SK-N-SH (cell line): ENCODE measurements at regions not wholly inside any gene's neighbourhood (a gene's known extent, or its start where the extent isn't known, plus 50 kb on each side); places are given as distances from the start of the nearest gene placed in this dataset.

Experiments
- CTCF ChIA-PET: fragments of 300-600, 350-600 bp; formaldehyde crosslinking; extraction: SDS; loops from one replicate; lab custom pipeline; 2021; lab: Yijun Ruan, JAX
- POLR2A ChIA-PET: fragments of 350-600 bp; sonication (Branson Sonifier 250); formaldehyde crosslinking; extraction: SDS; loops from one replicate; lab custom pipeline; 2020; ENCODE audit warnings: antibody characterized with exemption, inconsistent platforms; lab: Yijun Ruan, JAX
- DNase-seq: peaks from one replicate; pipeline ENCODE4 v3.0.0; 2012
- H2AFZ ChIP-seq: fragments of 200-600 bp; sonication (generic); 2 replicates; pipeline ENCODE4 v1.8.1; 2016; ENCODE audit warnings: antibody characterized with exemption, mild to moderate bottlenecking, low read depth
- H3F3A ChIP-seq: fragments of 200-600 bp; sonication (generic); replicated peaks from 2 replicates; pipeline ENCODE3; 2016; ENCODE audit warnings: antibody characterized with exemption, mild to moderate bottlenecking; ENCODE audit not compliant: insufficient read depth
- H3K27ac ChIP-seq, 2 experiments: fragments of 200-500 bp in 1 of 2; fragments of 200-600 bp in 1 of 2; sonication (Bioruptor generic) in 1 of 2; sonication (generic), shearing (Covaris generic) in 1 of 2; 2 replicates each; pipeline versions ENCODE4 v1.5.1 to v1.6.1; 2014 to 2016; ENCODE audit warnings: low read depth in 2 of 2, inconsistent platforms in 1 of 2, low read length in 1 of 2, mild to moderate bottlenecking in 1 of 2, mixed read lengths in 1 of 2
- H3K27me3 ChIP-seq: fragments of 200-600 bp; sonication (generic), shearing (Covaris generic); 2 replicates; pipeline ENCODE4 v1.6.1; 2016; ENCODE audit warnings: mixed run types; ENCODE audit not compliant: insufficient read depth
- H3K36me3 ChIP-seq, 2 experiments: fragments of 200-500 bp in 1 of 2; fragments of 200-600 bp in 1 of 2; sonication (Bioruptor generic) in 1 of 2; sonication (generic) in 1 of 2; replicated peaks in 1 of 2; 2 replicates each; pipeline versions ENCODE3 to v1.5.1; 2014 to 2016; ENCODE audit warnings: low read length in 1 of 2, mild to moderate bottlenecking in 1 of 2; ENCODE audit not compliant: insufficient read depth in 2 of 2, control insufficient read depth in 1 of 2
- H3K4me1 ChIP-seq, 2 experiments: fragments of 200-500 bp in 1 of 2; fragments of 200-600 bp in 1 of 2; sonication (Bioruptor generic) in 1 of 2; sonication (generic), shearing (Covaris generic) in 1 of 2; 2 replicates each; pipeline versions ENCODE4 v1.5.1 to v1.6.1; 2014 to 2016; ENCODE audit warnings: low read depth in 1 of 2, low read length in 1 of 2, mixed run types in 1 of 2; ENCODE audit not compliant: insufficient read depth in 2 of 2, control insufficient read depth in 1 of 2
- H3K4me2 ChIP-seq: fragments of 200-600 bp; sonication (generic), shearing (Covaris generic); 2 replicates; pipeline ENCODE4 v1.6.1; 2017; ENCODE audit warnings: mixed run types
- H3K4me3 ChIP-seq, 2 experiments: fragments of 200-500 bp in 1 of 2; fragments of 200-600 bp in 1 of 2; sonication (Bioruptor generic) in 1 of 2; sonication (generic), shearing (Covaris generic) in 1 of 2; 2 replicates each; pipeline versions ENCODE4 v1.5.1 to v1.8.1; 2014 to 2016; ENCODE audit warnings: low read depth in 2 of 2, inconsistent platforms in 1 of 2, low read length in 1 of 2, mild to moderate bottlenecking in 1 of 2, mixed read lengths in 1 of 2, moderate library complexity in 1 of 2
- H3K79me2 ChIP-seq: fragments of 200-600 bp; sonication (generic); 2 replicates; pipeline ENCODE4 v1.8.1; 2017; ENCODE audit warnings: mild to moderate bottlenecking; ENCODE audit not compliant: insufficient read depth
- H3K9ac ChIP-seq: fragments of 200-600 bp; sonication (generic); 2 replicates; pipeline ENCODE4 v1.6.1; 2017; ENCODE audit warnings: mixed run types
- H3K9me2 ChIP-seq: fragments of 200-600 bp; sonication (generic); 2 replicates; pipeline ENCODE4 v1.6.1; 2017; ENCODE audit warnings: mixed run types
- H3K9me3 ChIP-seq: fragments of 200-600 bp; sonication (generic); 2 replicates; pipeline ENCODE4 v1.6.1; 2017; ENCODE audit warnings: mixed run types, mild to moderate bottlenecking, moderate library complexity
- H4K20me1 ChIP-seq: fragments of 200-600 bp; sonication (generic); 2 replicates; pipeline ENCODE4 v1.6.1; 2017; ENCODE audit warnings: mild to moderate bottlenecking, mixed run types; ENCODE audit not compliant: insufficient read depth
- CTCF ChIP-seq: fragments of 200-600 bp; sonication (generic); IDR thresholded peaks from 2 replicates; pipeline ENCODE4 v1.6.1; 2017; ENCODE audit warnings: antibody characterized with exemption, mild to moderate bottlenecking, moderate library complexity
- EP300 ChIP-seq, 2 experiments: IDR thresholded peaks; 2 replicates each; pipeline versions ENCODE4 v1.4.0 to v1.6.1; 2012; ENCODE audit warnings: borderline replicate concordance in 1 of 2, low read depth in 1 of 2, low read length in 1 of 2
- GABPA ChIP-seq: IDR thresholded peaks from 2 replicates; pipeline ENCODE4 v1.4.0; 2012; ENCODE audit warnings: low read depth, mild to moderate bottlenecking
- GATA2 ChIP-seq: sonication (generic); formaldehyde crosslinking; IDR thresholded peaks from 2 replicates; pipeline ENCODE4 v1.5.0; 2020; ENCODE audit warnings: mild to moderate bottlenecking, missing genetic modification reagents
- JUND ChIP-seq: IDR thresholded peaks from 2 replicates; pipeline ENCODE4 v1.4.0; 2012
- NFIC ChIP-seq: IDR thresholded peaks from 2 replicates; pipeline ENCODE4 v1.4.0; 2012; ENCODE audit warnings: borderline replicate concordance
- NRF1 ChIP-seq: IDR thresholded peaks from 2 replicates; pipeline ENCODE4 v1.6.1; 2012; ENCODE audit warnings: low read depth, mild to moderate bottlenecking, low read length
- POLR2AphosphoS5 ChIP-seq: IDR thresholded peaks from 2 replicates; pipeline ENCODE4 v1.6.1; 2012; ENCODE audit warnings: low read depth, low read length
- RAD21 ChIP-seq: IDR thresholded peaks from 2 replicates; pipeline ENCODE4 v1.6.1; 2012; ENCODE audit warnings: mild to moderate bottlenecking, low read length
- RXRA ChIP-seq: IDR thresholded peaks from 2 replicates; pipeline ENCODE4 v1.4.0; 2012; ENCODE audit warnings: low read depth, mild to moderate bottlenecking, borderline replicate concordance
- SMC3 ChIP-seq: IDR thresholded peaks from 2 replicates; pipeline ENCODE4 v1.6.1; 2012; ENCODE audit warnings: low read depth, low read length, improper control_type of control experiment
- TEAD4 ChIP-seq: IDR thresholded peaks from 2 replicates; pipeline ENCODE4 v1.4.0; 2012; ENCODE audit warnings: mild to moderate bottlenecking, borderline replicate concordance; ENCODE audit not compliant: insufficient read depth
- WGBS: methylation state at CpG from one replicate; pipeline ENCODE4 v1.1.6; 2017; ENCODE audit warnings: low lambda C conversion rate; 5-methylcytosine and 5-hydroxymethylcytosine counted together
- TF ChIP-seq, protein P1 (sequence below): IDR thresholded peaks from 2 replicates; pipeline ENCODE4 v1.6.1; 2012; ENCODE audit warnings: mild to moderate bottlenecking, low read depth, low read length, moderate library complexity
- TF ChIP-seq, protein P2 (sequence below): IDR thresholded peaks from 2 replicates; pipeline ENCODE4 v1.4.0; 2012; ENCODE audit warnings: low read depth

GRCh38 chr21:17427831-17428483 lies 84.9 kb upstream of the CXADR start (continued):
- TF ChIP-seq EP300 (IDR thresholded peaks at IDR 0.05; ENCODE audit: borderline replicate concordance in 1 of 2, low read depth in 1 of 2, low read length in 1 of 2): no peak
- TF ChIP-seq, protein P1, sequence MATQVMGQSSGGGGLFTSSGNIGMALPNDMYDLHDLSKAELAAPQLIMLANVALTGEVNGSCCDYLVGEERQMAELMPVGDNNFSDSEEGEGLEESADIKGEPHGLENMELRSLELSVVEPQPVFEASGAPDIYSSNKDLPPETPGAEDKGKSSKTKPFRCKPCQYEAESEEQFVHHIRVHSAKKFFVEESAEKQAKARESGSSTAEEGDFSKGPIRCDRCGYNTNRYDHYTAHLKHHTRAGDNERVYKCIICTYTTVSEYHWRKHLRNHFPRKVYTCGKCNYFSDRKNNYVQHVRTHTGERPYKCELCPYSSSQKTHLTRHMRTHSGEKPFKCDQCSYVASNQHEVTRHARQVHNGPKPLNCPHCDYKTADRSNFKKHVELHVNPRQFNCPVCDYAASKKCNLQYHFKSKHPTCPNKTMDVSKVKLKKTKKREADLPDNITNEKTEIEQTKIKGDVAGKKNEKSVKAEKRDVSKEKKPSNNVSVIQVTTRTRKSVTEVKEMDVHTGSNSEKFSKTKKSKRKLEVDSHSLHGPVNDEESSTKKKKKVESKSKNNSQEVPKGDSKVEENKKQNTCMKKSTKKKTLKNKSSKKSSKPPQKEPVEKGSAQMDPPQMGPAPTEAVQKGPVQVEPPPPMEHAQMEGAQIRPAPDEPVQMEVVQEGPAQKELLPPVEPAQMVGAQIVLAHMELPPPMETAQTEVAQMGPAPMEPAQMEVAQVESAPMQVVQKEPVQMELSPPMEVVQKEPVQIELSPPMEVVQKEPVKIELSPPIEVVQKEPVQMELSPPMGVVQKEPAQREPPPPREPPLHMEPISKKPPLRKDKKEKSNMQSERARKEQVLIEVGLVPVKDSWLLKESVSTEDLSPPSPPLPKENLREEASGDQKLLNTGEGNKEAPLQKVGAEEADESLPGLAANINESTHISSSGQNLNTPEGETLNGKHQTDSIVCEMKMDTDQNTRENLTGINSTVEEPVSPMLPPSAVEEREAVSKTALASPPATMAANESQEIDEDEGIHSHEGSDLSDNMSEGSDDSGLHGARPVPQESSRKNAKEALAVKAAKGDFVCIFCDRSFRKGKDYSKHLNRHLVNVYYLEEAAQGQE: no peak
- TF ChIP-seq NRF1: no peak
- no peak for TF ChIP-seq CTCF

DNA sequence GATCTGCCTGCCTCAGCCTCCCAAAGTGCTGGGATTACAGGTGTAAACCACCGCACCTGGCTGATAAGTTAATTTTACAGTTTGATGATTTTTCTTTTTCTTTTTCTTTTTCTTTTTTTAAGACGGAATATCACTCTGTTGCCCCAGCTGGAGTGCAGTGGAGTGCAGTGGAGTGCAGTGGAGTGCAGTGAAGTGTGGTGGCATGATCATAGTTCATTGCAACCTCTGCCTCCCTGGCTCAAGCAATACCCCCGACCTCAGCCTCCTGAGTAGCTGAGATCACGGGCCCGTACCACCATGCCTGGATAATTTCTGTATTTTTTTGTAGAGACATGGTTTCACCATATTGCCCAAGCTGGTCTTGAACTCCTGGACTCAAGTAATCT lies 84.4 kb upstream of the CXADR start:
- POLR2A ChIA-PET: no interaction called here
- CTCF ChIA-PET: no interaction called here
- TF ChIP-seq RAD21 (no peak), SMC3 (no peak), POLR2AphosphoS5 (no peak), GATA2 (CRISPR knock-in tag) (no peak), NFIC (no peak), GABPA (no peak), JUND (no peak), RXRA (no peak), TEAD4 (no peak)
- TF ChIP-seq, protein P1: no peak
- TF ChIP-seq, protein P2, sequence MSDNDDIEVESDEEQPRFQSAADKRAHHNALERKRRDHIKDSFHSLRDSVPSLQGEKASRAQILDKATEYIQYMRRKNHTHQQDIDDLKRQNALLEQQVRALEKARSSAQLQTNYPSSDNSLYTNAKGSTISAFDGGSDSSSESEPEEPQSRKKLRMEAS: no peak

More for the DNA sequence above, 84.4 kb upstream of the CXADR start:
- H4K20me1 ChIP-seq: no peaks in the 10 kb centered on the region
- H3F3A ChIP-seq: no peaks in the 10 kb centered on the region
- H3K9me2 ChIP-seq: no peaks in the 10 kb centered on the region
- no peak overlapping the region for H3K4me3 ChIP-seq
- H3K9ac ChIP-seq: no peak overlapping the region
- H3K4me1 ChIP-seq: no peaks in the 10 kb centered on the region
- no peaks in the 10 kb centered on the region for H3K27me3 ChIP-seq
- no peak overlapping the region for H3K4me2 ChIP-seq
- H3K27ac ChIP-seq: no peak overlapping the region
- H2AFZ ChIP-seq: no peak overlapping the region
- no peak for DNase-seq
- WGBS: 69% methylated on average over 5 of the region's 5 CpGs
- H3K79me2 ChIP-seq: no peaks in the 10 kb centered on the region
- no peaks in the 10 kb centered on the region for H3K9me3 ChIP-seq
- no peaks in the 10 kb centered on the region for H3K36me3 ChIP-seq
